ENCODE measurements at regions not wholly inside any gene's neighbourhood (a gene's known extent, or its start where the extent isn't known, plus 50 kb on each side); places are given as distances from the start of the nearest gene placed in this dataset.

DNA sequence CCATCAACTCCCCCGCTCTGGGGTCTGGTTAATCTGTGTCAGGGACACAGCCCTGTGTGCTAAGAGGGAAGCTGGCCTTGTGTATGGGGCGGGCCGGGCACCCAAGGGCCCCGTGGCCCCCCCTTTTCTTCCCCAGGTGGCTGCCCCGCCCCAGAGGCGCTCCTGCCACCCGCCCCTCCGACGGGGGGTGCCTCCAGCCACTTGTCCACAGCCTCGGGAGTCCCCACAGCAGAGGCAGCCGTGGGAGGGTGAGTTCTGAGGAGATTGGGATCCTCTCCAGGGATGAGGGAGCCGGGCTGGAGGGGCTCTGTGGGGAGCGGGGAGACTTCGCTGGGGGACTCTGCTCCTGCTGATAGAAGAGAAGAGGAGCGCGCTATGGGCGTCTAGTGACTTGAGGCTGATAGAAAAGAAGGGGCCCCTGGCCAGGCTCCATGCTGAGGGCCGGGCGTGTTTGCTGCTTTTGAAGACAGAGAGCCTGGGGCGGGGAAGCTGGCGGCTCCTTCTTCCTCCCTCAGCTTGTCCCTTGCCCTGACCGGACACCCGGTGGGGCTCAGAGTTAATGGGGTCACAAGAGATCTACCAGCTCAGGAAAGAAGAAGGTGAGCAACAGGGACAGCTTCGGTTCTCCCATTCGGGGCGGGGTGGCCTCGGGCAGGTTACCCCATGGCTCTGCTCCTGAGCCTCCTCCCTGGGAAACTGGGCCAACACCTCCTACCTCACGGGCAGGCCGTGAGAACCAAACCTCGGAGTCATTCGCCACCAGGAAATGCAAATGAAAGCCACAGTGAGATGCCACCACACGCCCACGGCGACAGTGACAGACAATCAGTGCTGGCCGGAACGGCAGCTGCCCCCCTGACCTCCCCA lies 89.4 kb upstream of the TAF1B start:
- intact Hi-C loops (cut with micrococcal nuclease) = loop anchor here in 1 of 2 donors (1.0 to 5.0 kb wide), 4 partner anchors 16 to 122 kb away; partner anchors contain the start of gene YWHAQ
- Histone ChIP-seq H3K4me3 (replicated peaks in 1 of 3; ENCODE audit: low read depth in 2 of 3, low read length in 3 of 3) (peak overlapping the region in 1 of 3 experiments; percentile 21), H3K79me2 (ENCODE audit: insufficient read depth, low read length) (no peaks in the 10 kb centered on the region), H3K36me3 (replicated peaks in 1 of 2; ENCODE audit: control insufficient read depth in 1 of 2, insufficient read depth in 2 of 2, low read length in 2 of 2) (no peaks in the 10 kb centered on the region), H3K9me3 (replicated peaks in 1 of 2; ENCODE audit: control insufficient read depth in 1 of 2, insufficient read depth in 1 of 2, low read length in 2 of 2) (no peaks in the 10 kb centered on the region), H3K27ac (ENCODE audit: low read depth in 1 of 2, low read length in 2 of 2) (peak overlapping the region; percentile 87 to 95), H3K27me3 (ENCODE audit: control insufficient read depth in 2 of 2, insufficient read depth in 2 of 2, low read length in 2 of 2) (peaks cover 11 to 51% of the 10 kb centered on the region in 2 donors), H3K4me1 (ENCODE audit: control insufficient read depth in 1 of 2, insufficient read depth in 2 of 2, low read length in 2 of 2) (peaks cover 46 to 51% of the 10 kb centered on the region in 2 donors), H3K9ac (ENCODE audit: insufficient read depth, low read length, poor library complexity, severe bottlenecking) (peak overlapping the region; percentile 50), H3K4me2 (replicated peaks; ENCODE audit: extremely low read depth, low read length, poor library complexity, severe bottlenecking) (peak overlapping the region; percentile 45), H2AFZ (ENCODE audit: insufficient read depth, low read depth, low read length, poor library complexity, severe bottlenecking) (no peak overlapping the region), H4K20me1 (ENCODE audit: insufficient read depth, low read length) (no peaks in the 10 kb centered on the region)
- peak in 2 of 3 donors; percentile 34 to 46 for DNase-seq
- peaks cover 2 to 11% of the 10 kb centered on the region in 2 donors for H3K36me3 Mint-ChIP-seq
- peak overlapping the region; percentile 84 to 99 (median 97) for H3K27ac Mint-ChIP-seq
- H3K4me1 Mint-ChIP-seq = peaks cover 51% of the 10 kb centered on the region
- 79% methylated on average over 18 of the region's 36 CpGs for WGBS (ENCODE audit: insufficient coverage)
- H3K27me3 Mint-ChIP-seq (ENCODE audit: low read depth in 3 of 3) = peaks cover 37 to 70% (median 48%) of the 10 kb centered on the region in 3 donors
- H3K9me3 Mint-ChIP-seq = peaks cover 0 to 7% (median 0%) of the 10 kb centered on the region in 7 donors
- TF ChIP-seq, protein P1, sequence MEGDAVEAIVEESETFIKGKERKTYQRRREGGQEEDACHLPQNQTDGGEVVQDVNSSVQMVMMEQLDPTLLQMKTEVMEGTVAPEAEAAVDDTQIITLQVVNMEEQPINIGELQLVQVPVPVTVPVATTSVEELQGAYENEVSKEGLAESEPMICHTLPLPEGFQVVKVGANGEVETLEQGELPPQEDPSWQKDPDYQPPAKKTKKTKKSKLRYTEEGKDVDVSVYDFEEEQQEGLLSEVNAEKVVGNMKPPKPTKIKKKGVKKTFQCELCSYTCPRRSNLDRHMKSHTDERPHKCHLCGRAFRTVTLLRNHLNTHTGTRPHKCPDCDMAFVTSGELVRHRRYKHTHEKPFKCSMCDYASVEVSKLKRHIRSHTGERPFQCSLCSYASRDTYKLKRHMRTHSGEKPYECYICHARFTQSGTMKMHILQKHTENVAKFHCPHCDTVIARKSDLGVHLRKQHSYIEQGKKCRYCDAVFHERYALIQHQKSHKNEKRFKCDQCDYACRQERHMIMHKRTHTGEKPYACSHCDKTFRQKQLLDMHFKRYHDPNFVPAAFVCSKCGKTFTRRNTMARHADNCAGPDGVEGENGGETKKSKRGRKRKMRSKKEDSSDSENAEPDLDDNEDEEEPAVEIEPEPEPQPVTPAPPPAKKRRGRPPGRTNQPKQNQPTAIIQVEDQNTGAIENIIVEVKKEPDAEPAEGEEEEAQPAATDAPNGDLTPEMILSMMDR (IDR thresholded peaks at IDR 0.05) = no peak
- H3K4me3 Mint-ChIP-seq = peak overlapping the region; percentile 68 to 75

DNA sequence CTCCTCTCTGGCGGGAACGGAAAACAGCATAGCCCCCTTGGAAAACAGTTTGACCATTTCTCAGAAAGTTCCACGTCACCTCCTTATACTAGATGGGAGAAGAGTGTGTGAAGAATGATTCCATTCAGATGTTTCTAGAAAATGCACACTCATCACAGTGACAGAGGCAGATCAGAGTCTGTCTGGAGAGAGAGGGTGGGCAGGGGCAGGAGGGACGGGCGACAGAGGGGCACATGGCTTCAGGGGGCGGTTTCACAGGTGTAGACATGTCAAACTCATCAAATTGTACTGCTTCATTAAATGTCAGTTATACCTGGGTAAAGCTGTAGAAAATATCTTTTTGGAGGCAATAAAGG lies 88.8 kb upstream of the TAF1B start:
- peaks cover 46 to 51% of the 10 kb centered on the region in 2 donors for H3K4me1 ChIP-seq (ENCODE audit: control insufficient read depth in 1 of 2, insufficient read depth in 2 of 2, low read length in 2 of 2)
- H3K36me3 ChIP-seq (replicated peaks in 1 of 2; ENCODE audit: control insufficient read depth in 1 of 2, insufficient read depth in 2 of 2, low read length in 2 of 2) = no peaks in the 10 kb centered on the region
- H3K9ac ChIP-seq (ENCODE audit: insufficient read depth, low read length, poor library complexity, severe bottlenecking) = no peak overlapping the region
- no peak for DNase-seq
- no peaks in the 10 kb centered on the region for H3K9me3 ChIP-seq (replicated peaks in 1 of 2; ENCODE audit: control insufficient read depth in 1 of 2, insufficient read depth in 1 of 2, low read length in 2 of 2)
- no CpG with 5 or more reads among the region's 6 CpGs for WGBS (ENCODE audit: insufficient coverage)
- H3K27me3 Mint-ChIP-seq (ENCODE audit: low read depth in 3 of 3) = peaks cover 39 to 71% (median 48%) of the 10 kb centered on the region in 3 donors
- no peak overlapping the region for H3K4me3 ChIP-seq (replicated peaks in 1 of 3; ENCODE audit: low read depth in 2 of 3, low read length in 3 of 3)
- peaks cover 11 to 54% of the 10 kb centered on the region in 2 donors for H3K27me3 ChIP-seq (ENCODE audit: control insufficient read depth in 2 of 2, insufficient read depth in 2 of 2, low read length in 2 of 2)
- H3K4me3 Mint-ChIP-seq = peak overlapping the region in 1 of 2 donors; percentile 70
- H2AFZ ChIP-seq (ENCODE audit: insufficient read depth, low read depth, low read length, poor library complexity, severe bottlenecking) = no peak overlapping the region
- intact Hi-C loops (cut with micrococcal nuclease) = loop anchor here in 1 of 2 donors (5.0 kb wide), 3 partner anchors 43 to 122 kb away; partner anchors contain the start of gene YWHAQ
- TF ChIP-seq, protein P1 (IDR thresholded peaks at IDR 0.05) = no peak
- peaks cover 0 to 7% (median 0%) of the 10 kb centered on the region in 7 donors for H3K9me3 Mint-ChIP-seq
- no peaks in the 10 kb centered on the region for H3K79me2 ChIP-seq (ENCODE audit: insufficient read depth, low read length)
- peak overlapping the region; percentile 20 for H3K4me2 ChIP-seq (replicated peaks; ENCODE audit: extremely low read depth, low read length, poor library complexity, severe bottlenecking)
- H3K36me3 Mint-ChIP-seq = peaks cover 2 to 11% of the 10 kb centered on the region in 2 donors
- H4K20me1 ChIP-seq (ENCODE audit: insufficient read depth, low read length) = no peaks in the 10 kb centered on the region
- peaks cover 51% of the 10 kb centered on the region for H3K4me1 Mint-ChIP-seq
- peak overlapping the region; percentile 87 to 95 for H3K27ac ChIP-seq (ENCODE audit: low read depth in 1 of 2, low read length in 2 of 2)
- peak overlapping the region; percentile 71 to 99 (median 87) for H3K27ac Mint-ChIP-seq
